Endothelial cell of umbilical vein (primary cell): ENCODE measurements at regions not wholly inside any gene's neighbourhood (a gene's known extent, or its start where the extent isn't known, plus 50 kb on each side); places are given as distances from the start of the nearest gene placed in this dataset.

Experiments
- BruUV-seq: library from RNA; stranded (reverse); fragments of 400-500 nt; replicated peaks from 2 replicates; lab custom pipeline; 2021; lab: Mats Ljungman, UMichigan
- CTCF ChIA-PET: fragments of 300-600, 350-600 bp; sonication (Branson Sonifier 250); formaldehyde crosslinking; loops from one replicate; lab custom pipeline; 2021; ENCODE audit warnings: antibody characterized with exemption, inconsistent platforms; lab: Charles Lee
- POLR2A ChIA-PET: fragments of 300-600, 350-600 bp; sonication (Branson Sonifier 250); formaldehyde crosslinking; loops from one replicate; lab custom pipeline; 2021; ENCODE audit warnings: antibody characterized with exemption, inconsistent platforms; lab: Charles Lee
- DNase-seq: peaks from one replicate; pipeline ENCODE4 v3.0.0-alpha.2; 2011; ENCODE audit warnings: low read depth, low spot score
- FAIRE-seq: peaks from 2 replicates; lab custom pipeline; 2011; peaks lifted over from hg19 to GRCh38; lab: Jason Lieb, UNC
- H2AFZ ChIP-seq: 2 replicates; pipeline ENCODE4 v1.6.0; 2012; ENCODE audit warnings: low read depth, low read length, control low read depth, inconsistent platforms
- H3K27ac ChIP-seq: 2 replicates; pipeline ENCODE4 v1.5.1; 2011; ENCODE audit warnings: low read depth, mild to moderate bottlenecking, control low read depth, low read length, moderate library complexity; ENCODE audit not compliant: insufficient read depth
- H3K27me3 ChIP-seq, 2 experiments: 2 replicates each; pipeline versions ENCODE4 v1.6.0 to v1.6.1; 2011; ENCODE audit warnings: low read length in 2 of 2, mixed read lengths in 1 of 2; ENCODE audit not compliant: control insufficient read depth in 2 of 2, insufficient read depth in 2 of 2
- H3K36me3 ChIP-seq, 2 experiments: 2 replicates in 1 of 2; 3 replicates in 1 of 2; pipeline ENCODE4 v1.5.1; 2011; ENCODE audit warnings: low read length in 2 of 2, mild to moderate bottlenecking in 1 of 2, moderate library complexity in 1 of 2; ENCODE audit not compliant: control insufficient read depth in 2 of 2, insufficient read depth in 2 of 2; ENCODE audit errors: extremely low read depth in 1 of 2
- H3K4me1 ChIP-seq: 3 replicates; pipeline ENCODE4 v1.5.1; 2011; ENCODE audit warnings: mild to moderate bottlenecking, low read length; ENCODE audit not compliant: control insufficient read depth, insufficient read depth; ENCODE audit errors: extremely low read depth
- H3K4me2 ChIP-seq: 2 replicates; pipeline ENCODE4 v1.6.1; 2011; ENCODE audit warnings: low read length, control low read depth, mixed read lengths; ENCODE audit not compliant: insufficient read depth
- H3K4me3 ChIP-seq, 3 experiments: fragments of 200-600 bp in 1 of 3; sonication (generic), shearing (Covaris generic) in 1 of 3; replicated peaks in 1 of 3; 2 replicates each; pipeline ENCODE4 v1.5.1; 2011 to 2016; ENCODE audit warnings: control low read depth in 3 of 3, low read length in 3 of 3, mild to moderate bottlenecking in 2 of 3, inconsistent platforms in 1 of 3, low read depth in 1 of 3, moderate library complexity in 1 of 3; ENCODE audit not compliant: insufficient read depth in 1 of 3
- H3K79me2 ChIP-seq: 2 replicates; pipeline ENCODE4 v1.6.0; 2012; ENCODE audit warnings: low read length, inconsistent platforms; ENCODE audit not compliant: control insufficient read depth, insufficient read depth
- H3K9ac ChIP-seq: replicated peaks from 2 replicates; pipeline ENCODE3; 2011; ENCODE audit warnings: low read length, control low read depth; ENCODE audit not compliant: insufficient read depth; ENCODE audit errors: extremely low read depth
- H3K9me1 ChIP-seq: replicated peaks from 3 replicates; pipeline ENCODE4 v1.6.0; 2011; ENCODE audit warnings: mild to moderate bottlenecking, low read length; ENCODE audit not compliant: control insufficient read depth, insufficient read depth; ENCODE audit errors: extremely low read depth
- H3K9me3 ChIP-seq: replicated peaks from 2 replicates; pipeline ENCODE4 v1.5.1; 2012; ENCODE audit warnings: low read length, inconsistent platforms; ENCODE audit not compliant: control insufficient read depth, insufficient read depth
- H4K20me1 ChIP-seq: replicated peaks from 2 replicates; pipeline ENCODE3; 2011; ENCODE audit warnings: mild to moderate bottlenecking, low read length; ENCODE audit not compliant: control insufficient read depth, insufficient read depth; ENCODE audit errors: extremely low read depth
- FOS ChIP-seq: IDR thresholded peaks from 2 replicates; pipeline ENCODE4 v1.6.1; 2011; ENCODE audit warnings: mild to moderate bottlenecking, low read length, moderate library complexity, borderline replicate concordance; ENCODE audit not compliant: insufficient read depth
- JUN ChIP-seq: IDR thresholded peaks from 2 replicates; pipeline ENCODE4 v1.6.1; 2011; ENCODE audit warnings: borderline replicate concordance, low read depth; ENCODE audit not compliant: insufficient read length, insufficient read depth
- POLR2A ChIP-seq: IDR thresholded peaks from 2 replicates; pipeline ENCODE4 v1.6.1; 2012; ENCODE audit warnings: low read depth, mild to moderate bottlenecking, control low read depth, low read length
- POLR2AphosphoS5 ChIP-seq: IDR thresholded peaks from 2 replicates; pipeline ENCODE4 v1.6.1; 2012; ENCODE audit warnings: low read depth, mild to moderate bottlenecking, control low read depth, low read length, moderate library complexity; ENCODE audit not compliant: insufficient read depth
- dilution Hi-C: fragments of 300-500 bp; cut with MboI; formaldehyde crosslinking; loops from one replicate; pipeline ENCODE4 v1.15.0; 2019; ENCODE audit warnings: low sequenced_read_pairs; ENCODE audit not compliant: extremely low pct_ligation_motif_present
- intact Hi-C: fragments of 100-400 bp; cut with micrococcal nuclease; formaldehyde crosslinking; loops from one replicate; pipeline ENCODE4 v1.10.0; 2022
- TF ChIP-seq, protein P1 (sequence below), 2 donors: IDR thresholded peaks; 1 replicate in 1 of 2; 2 replicates in 1 of 2; pipeline ENCODE4 v1.5.1; 2011; ENCODE audit warnings: low read length in 2 of 2, mild to moderate bottlenecking in 2 of 2, moderate library complexity in 2 of 2, control low read depth in 1 of 2, inconsistent platforms in 1 of 2, low read depth in 1 of 2; ENCODE audit not compliant: insufficient read depth in 1 of 2; ENCODE audit errors: extremely low read depth in 1 of 2

DNA sequence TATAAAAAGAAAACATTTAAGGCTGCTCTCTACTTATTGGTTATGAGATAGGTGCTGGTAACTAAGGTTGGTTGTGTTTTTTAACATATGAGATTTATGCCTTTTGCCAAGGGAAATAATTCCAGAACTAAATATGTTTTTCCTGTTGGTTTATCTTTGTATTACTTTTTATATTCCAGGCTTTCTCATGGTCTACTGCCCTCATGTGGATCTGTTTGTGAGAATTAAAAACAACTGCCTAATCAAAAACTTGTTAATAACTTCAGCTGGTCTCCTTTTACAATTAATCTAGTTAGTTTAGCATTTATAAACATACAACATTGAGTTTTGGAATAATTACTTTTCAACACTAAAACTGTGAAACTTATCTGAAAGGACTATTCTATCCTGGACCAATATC is 1208.3 kb downstream of the ADGRL3 start:
- dilution Hi-C loops: no loop called here
- DNase-seq: no peak
- Histone ChIP-seq H3K36me3 (no peaks in the 10 kb centered on the region), H3K9me1 (no peaks in the 10 kb centered on the region), H3K9me3 (peaks cover 5% of the 10 kb centered on the region), H3K4me3 (no peak overlapping the region), H3K4me1 (no peaks in the 10 kb centered on the region), H3K27ac (no peak overlapping the region), H3K9ac (no peak overlapping the region), H3K4me2 (no peak overlapping the region), H3K27me3 (no peaks in the 10 kb centered on the region), H2AFZ (no peak overlapping the region), H4K20me1 (no peaks in the 10 kb centered on the region), H3K79me2 (no peaks in the 10 kb centered on the region)
- no TSS peak for BruUV-seq
- FAIRE-seq: no peak
- ChIA-PET POLR2A (no interaction called here), CTCF (no interaction called here)
- intact Hi-C loops: no loop called here
- TF ChIP-seq, protein P1, sequence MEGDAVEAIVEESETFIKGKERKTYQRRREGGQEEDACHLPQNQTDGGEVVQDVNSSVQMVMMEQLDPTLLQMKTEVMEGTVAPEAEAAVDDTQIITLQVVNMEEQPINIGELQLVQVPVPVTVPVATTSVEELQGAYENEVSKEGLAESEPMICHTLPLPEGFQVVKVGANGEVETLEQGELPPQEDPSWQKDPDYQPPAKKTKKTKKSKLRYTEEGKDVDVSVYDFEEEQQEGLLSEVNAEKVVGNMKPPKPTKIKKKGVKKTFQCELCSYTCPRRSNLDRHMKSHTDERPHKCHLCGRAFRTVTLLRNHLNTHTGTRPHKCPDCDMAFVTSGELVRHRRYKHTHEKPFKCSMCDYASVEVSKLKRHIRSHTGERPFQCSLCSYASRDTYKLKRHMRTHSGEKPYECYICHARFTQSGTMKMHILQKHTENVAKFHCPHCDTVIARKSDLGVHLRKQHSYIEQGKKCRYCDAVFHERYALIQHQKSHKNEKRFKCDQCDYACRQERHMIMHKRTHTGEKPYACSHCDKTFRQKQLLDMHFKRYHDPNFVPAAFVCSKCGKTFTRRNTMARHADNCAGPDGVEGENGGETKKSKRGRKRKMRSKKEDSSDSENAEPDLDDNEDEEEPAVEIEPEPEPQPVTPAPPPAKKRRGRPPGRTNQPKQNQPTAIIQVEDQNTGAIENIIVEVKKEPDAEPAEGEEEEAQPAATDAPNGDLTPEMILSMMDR (IDR thresholded peaks at IDR 0.05; ENCODE audit: extremely low read depth in 1 of 2, insufficient read depth in 1 of 2, low read depth in 1 of 2, low read length in 2 of 2): no peak
- TF ChIP-seq FOS (no peak), JUN (no peak), POLR2A (no peak), POLR2AphosphoS5 (no peak)

DNA sequence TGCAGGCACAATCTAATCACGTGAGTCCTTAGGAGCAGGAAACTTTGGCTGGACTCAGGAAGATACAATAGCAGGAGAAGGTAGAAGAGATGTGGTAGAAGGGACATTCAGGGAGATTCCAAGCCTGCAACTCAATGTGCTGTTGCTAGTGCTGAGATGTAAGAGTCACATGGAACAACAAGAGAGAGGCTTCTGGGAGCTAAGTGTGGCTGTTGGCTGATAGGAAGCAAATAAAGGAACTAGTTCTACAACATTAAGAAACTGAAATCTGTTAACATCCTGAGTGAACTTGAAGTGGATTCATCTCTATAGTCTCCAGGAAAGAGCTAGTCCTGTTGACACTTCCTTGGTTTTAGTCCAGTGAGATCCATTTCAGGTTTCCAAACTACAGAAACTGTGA is 1207.4 kb downstream of the ADGRL3 start:
- dilution Hi-C loops: no loop called here
- H3K4me1 ChIP-seq: no peaks in the 10 kb centered on the region
- no peaks in the 10 kb centered on the region for H3K27me3 ChIP-seq
- H3K4me2 ChIP-seq: no peak overlapping the region
- BruUV-seq: no TSS peak
- no peaks in the 10 kb centered on the region for H3K9me1 ChIP-seq
- peaks cover 5% of the 10 kb centered on the region for H3K9me3 ChIP-seq
- no peak overlapping the region for H3K27ac ChIP-seq
- no peaks in the 10 kb centered on the region for H4K20me1 ChIP-seq
- no peak overlapping the region for H3K4me3 ChIP-seq
- H3K36me3 ChIP-seq: no peaks in the 10 kb centered on the region
- DNase-seq (no peak), FAIRE-seq (no peak)
- CTCF ChIA-PET: no interaction called here
- intact Hi-C loops: no loop called here
- POLR2A ChIA-PET: no interaction called here
- H3K79me2 ChIP-seq: no peaks in the 10 kb centered on the region
- TF ChIP-seq, protein P1 (IDR thresholded peaks at IDR 0.05; ENCODE audit: extremely low read depth in 1 of 2, insufficient read depth in 1 of 2, low read depth in 1 of 2, low read length in 2 of 2): no peak
- no peak for TF ChIP-seq POLR2AphosphoS5
- no peak overlapping the region for H3K9ac ChIP-seq
- no peak overlapping the region for H2AFZ ChIP-seq
